DND-41 (cell line): ENCODE measurements at regions not wholly inside any gene's neighbourhood (a gene's known extent, or its start where the extent isn't known, plus 50 kb on each side); places are given as distances from the start of the nearest gene placed in this dataset.

Experiments
- ATAC-seq: fragments of 200-7000 bp; cut with Tn5 transposase; 3 replicates; pipeline ENCODE4 v1.9.1; 2021; ENCODE audit warnings: low read depth; ENCODE audit not compliant: insufficient read depth
- DNase-seq: peaks from one replicate; pipeline ENCODE4 v3.0.0-alpha.2; 2020
- H2AFZ ChIP-seq: 2 replicates; pipeline ENCODE4 v1.6.0; 2012; ENCODE audit warnings: low read depth, low read length
- H3K27ac ChIP-seq: 2 replicates; pipeline ENCODE4 v1.5.1; 2012; ENCODE audit warnings: low read length, inconsistent platforms
- H3K27me3 ChIP-seq: fragments of 200-600 bp; sonication (generic); 2 replicates; pipeline ENCODE4 v1.6.0; 2012; ENCODE audit warnings: low read length, mild to moderate bottlenecking, inconsistent platforms; ENCODE audit not compliant: insufficient read depth, poor library complexity
- H3K36me3 ChIP-seq: 2 replicates; pipeline ENCODE4 v1.5.1; 2012; ENCODE audit warnings: low read length, inconsistent platforms; ENCODE audit not compliant: insufficient read depth
- H3K4me1 ChIP-seq: 2 replicates; pipeline ENCODE4 v1.5.1; 2012; ENCODE audit warnings: mild to moderate bottlenecking, low read length; ENCODE audit not compliant: insufficient read depth
- H3K4me2 ChIP-seq: 2 replicates; pipeline ENCODE4 v1.6.0; 2012; ENCODE audit warnings: mild to moderate bottlenecking, moderate library complexity, low read length, inconsistent platforms; ENCODE audit not compliant: insufficient read depth
- H3K4me3 ChIP-seq, 2 experiments: fragments of 200-600 bp in 1 of 2; shearing (Covaris generic) in 1 of 2; 2 replicates each; pipeline ENCODE4 v1.5.1; 2012 to 2016; ENCODE audit warnings: inconsistent platforms in 2 of 2, low read length in 2 of 2, mild to moderate bottlenecking in 2 of 2, low read depth in 1 of 2, moderate library complexity in 1 of 2
- H3K79me2 ChIP-seq: 2 replicates; pipeline ENCODE4 v1.6.0; 2012; ENCODE audit warnings: low read length, inconsistent platforms; ENCODE audit not compliant: insufficient read depth
- H3K9ac ChIP-seq: 2 replicates; pipeline ENCODE4 v1.6.0; 2012; ENCODE audit warnings: low read depth, mild to moderate bottlenecking, inconsistent platforms, low read length, moderate library complexity
- H3K9me3 ChIP-seq: 2 replicates; pipeline ENCODE4 v1.5.1; 2012; ENCODE audit warnings: low read length, moderate library complexity, mild to moderate bottlenecking, inconsistent platforms; ENCODE audit not compliant: insufficient read depth, severe bottlenecking
- H4K20me1 ChIP-seq: 2 replicates; pipeline ENCODE4 v1.6.0; 2012; ENCODE audit warnings: low read length; ENCODE audit not compliant: insufficient read depth
- CTCF ChIP-seq: IDR thresholded peaks from 2 replicates; pipeline ENCODE4 v1.5.1; 2012; ENCODE audit warnings: borderline replicate concordance, low read length, moderate library complexity, mild to moderate bottlenecking; ENCODE audit not compliant: poor library complexity, severe bottlenecking; ENCODE audit errors: extremely low read depth
- EZH2 ChIP-seq: IDR thresholded peaks from 3 replicates; pipeline ENCODE4 v1.6.1; 2012; ENCODE audit warnings: borderline replicate concordance, low read depth, mild to moderate bottlenecking, moderate library complexity, low read length, inconsistent platforms; ENCODE audit not compliant: severe bottlenecking

GRCh38 chr3:24545887-24546286, 51.2 kb upstream of the THRB start:
- no peak for ATAC-seq
- TF ChIP-seq EZH2 (no peak), CTCF (no peak)
- H3K9me3 ChIP-seq, result no peaks in the 10 kb centered on the region
- no peaks in the 10 kb centered on the region for H3K79me2 ChIP-seq
- DNase-seq, result no peak
- no peaks in the 10 kb centered on the region for H4K20me1 ChIP-seq
- H3K4me2 ChIP-seq, result no peak overlapping the region
- H3K9ac ChIP-seq, result no peak overlapping the region
- H2AFZ ChIP-seq, result no peak overlapping the region
- H3K36me3 ChIP-seq, result no peaks in the 10 kb centered on the region
- H3K4me3 ChIP-seq, result no peak overlapping the region
- no peaks in the 10 kb centered on the region for H3K4me1 ChIP-seq
- H3K27ac ChIP-seq, result no peak overlapping the region
- no peaks in the 10 kb centered on the region for H3K27me3 ChIP-seq

GRCh38 chr3:24548278-24548677, 53.6 kb upstream of the THRB start:
- ATAC-seq, result no peak
- no peaks in the 10 kb centered on the region for H3K79me2 ChIP-seq
- H3K4me3 ChIP-seq, result no peak overlapping the region
- H3K27ac ChIP-seq, result no peak overlapping the region
- no peak overlapping the region for H3K4me2 ChIP-seq
- H3K36me3 ChIP-seq, result no peaks in the 10 kb centered on the region
- no peaks in the 10 kb centered on the region for H3K4me1 ChIP-seq
- H3K27me3 ChIP-seq, result no peaks in the 10 kb centered on the region
- TF ChIP-seq CTCF (no peak), EZH2 (no peak)
- DNase-seq, result no peak
- H4K20me1 ChIP-seq, result no peaks in the 10 kb centered on the region
- H3K9me3 ChIP-seq, result no peaks in the 10 kb centered on the region
- no peak overlapping the region for H3K9ac ChIP-seq
- H2AFZ ChIP-seq, result no peak overlapping the region

GRCh38 chr3:24550588-24550987, 55.9 kb upstream of the THRB start:
- TF ChIP-seq EZH2 (no peak), CTCF (no peak)

GRCh38 chr3:24551626-24552025, 57.0 kb upstream of the THRB start:
- Histone ChIP-seq H3K9ac (no peak overlapping the region), H3K4me3 (no peak overlapping the region), H2AFZ (no peak overlapping the region), H3K79me2 (no peaks in the 10 kb centered on the region), H3K4me1 (no peaks in the 10 kb centered on the region), H4K20me1 (no peaks in the 10 kb centered on the region), H3K36me3 (no peaks in the 10 kb centered on the region), H3K4me2 (no peak overlapping the region), H3K9me3 (no peaks in the 10 kb centered on the region), H3K27me3 (no peaks in the 10 kb centered on the region), H3K27ac (no peak overlapping the region)
- no peak for TF ChIP-seq CTCF
- TF ChIP-seq EZH2, result no peak
- DNase-seq, result no peak
- no peak for ATAC-seq

More at GRCh38 chr3:24550588-24550987, 55.9 kb upstream of the THRB start:
- no peaks in the 10 kb centered on the region for H4K20me1 ChIP-seq
- H3K4me1 ChIP-seq, result no peaks in the 10 kb centered on the region
- no peak overlapping the region for H3K4me3 ChIP-seq
- DNase-seq (no peak), ATAC-seq (no peak)
- no peak overlapping the region for H3K9ac ChIP-seq
- H3K27me3 ChIP-seq, result no peaks in the 10 kb centered on the region
- H3K9me3 ChIP-seq, result no peaks in the 10 kb centered on the region
- H3K79me2 ChIP-seq, result no peaks in the 10 kb centered on the region
- no peak overlapping the region for H3K27ac ChIP-seq
- no peaks in the 10 kb centered on the region for H3K36me3 ChIP-seq
- H2AFZ ChIP-seq, result no peak overlapping the region
- no peak overlapping the region for H3K4me2 ChIP-seq
